ENCODE measurements at regions not wholly inside any gene's neighbourhood (a gene's known extent, or its start where the extent isn't known, plus 50 kb on each side); places are given as distances from the start of the nearest gene placed in this dataset.
"Not testable (repeated sequence)": the region's sequence is repeated elsewhere in the genome, so short reads cannot be mapped to it uniquely, and the experiment has no call there.

- Histone ChIP-seq H3K4me1 (no peaks in the 10 kb centered on the region), H3K36me3 (no peaks in the 10 kb centered on the region), H3K27me3 (no peaks in the 10 kb centered on the region), H3K9me3 (no peaks in the 10 kb centered on the region), H3K4me3 (no peak overlapping the region), H3K27ac (no peak overlapping the region)
- DNase-seq (no peak), ATAC-seq (no peak)
- WGBS (ENCODE audit: insufficient coverage, low coverage, low lambda C conversion rate, missing lambda C conversion rate): 52% methylated on average over 3 of the region's 3 CpGs
- intact Hi-C loops (cut with DNase I): no loop called here
- TF ChIP-seq POLR2A (IDR thresholded peaks at IDR 0.05) (no peak), CTCF (IDR thresholded peaks at IDR 0.05) (no peak)
Measured at GRCh38 chr5:152466085-152466745, 61.1 kb upstream of the NMUR2 start.

GRCh38 chr5:152470167-152470566, 65.1 kb upstream of the NMUR2 start:
- no peaks in the 10 kb centered on the region for H3K9me3 ChIP-seq
- no peak overlapping the region for H3K27ac ChIP-seq
- H3K36me3 ChIP-seq: no peaks in the 10 kb centered on the region
- no peaks in the 10 kb centered on the region for H3K27me3 ChIP-seq
- TF ChIP-seq POLR2A (IDR thresholded peaks at IDR 0.05) (no peak), CTCF (IDR thresholded peaks at IDR 0.05) (no peak)
- no peak overlapping the region for H3K4me3 ChIP-seq
- ATAC-seq (no peak), DNase-seq (no peak)
- intact Hi-C loops (cut with DNase I): no loop called here
- no peaks in the 10 kb centered on the region for H3K4me1 ChIP-seq
- 26% methylated on average over 3 of the region's 3 CpGs for WGBS (ENCODE audit: insufficient coverage, low coverage, low lambda C conversion rate, missing lambda C conversion rate)

- no peaks in the 10 kb centered on the region for H3K9me3 ChIP-seq
- DNase-seq: no peak
- no peaks in the 10 kb centered on the region for H3K4me1 ChIP-seq
- H3K27me3 ChIP-seq: no peaks in the 10 kb centered on the region
- H3K4me3 ChIP-seq: no peak overlapping the region
- H3K27ac ChIP-seq: no peak overlapping the region
- no peak for ATAC-seq
- H3K36me3 ChIP-seq: no peaks in the 10 kb centered on the region
- no peak for TF ChIP-seq POLR2A (IDR thresholded peaks at IDR 0.05)
- no peak for TF ChIP-seq CTCF (IDR thresholded peaks at IDR 0.05)
- intact Hi-C loops (cut with DNase I): no loop called here
Measured at GRCh38 chr5:152472083-152472482, 67.0 kb upstream of the NMUR2 start.

GRCh38 chr5:152474961-152475360, 69.9 kb upstream of the NMUR2 start:
- TF ChIP-seq CTCF (IDR thresholded peaks at IDR 0.05) (no peak), POLR2A (IDR thresholded peaks at IDR 0.05) (no peak)
- 28% methylated on average over 1 of the region's 1 CpG for WGBS (ENCODE audit: insufficient coverage, low coverage, low lambda C conversion rate, missing lambda C conversion rate)
- Histone ChIP-seq H3K36me3 (no peaks in the 10 kb centered on the region), H3K9me3 (no peaks in the 10 kb centered on the region), H3K27ac (no peak overlapping the region), H3K4me1 (no peaks in the 10 kb centered on the region), H3K27me3 (no peaks in the 10 kb centered on the region), H3K4me3 (no peak overlapping the region)
- ATAC-seq (no peak), DNase-seq (no peak)
- intact Hi-C loops (cut with DNase I): no loop called here

GRCh38 chr5:152477536-152477935, 72.5 kb upstream of the NMUR2 start:
- TF ChIP-seq POLR2A (IDR thresholded peaks at IDR 0.05) (no peak), CTCF (IDR thresholded peaks at IDR 0.05) (no peak)
- no peak overlapping the region for H3K27ac ChIP-seq
- H3K4me3 ChIP-seq: no peak overlapping the region
- 41% methylated on average over 2 of the region's 2 CpGs for WGBS (ENCODE audit: insufficient coverage, low coverage, low lambda C conversion rate, missing lambda C conversion rate)
- no peaks in the 10 kb centered on the region for H3K4me1 ChIP-seq
- ATAC-seq (no peak), DNase-seq (no peak)
- no peaks in the 10 kb centered on the region for H3K36me3 ChIP-seq
- intact Hi-C loops (cut with DNase I): no loop called here
- no peaks in the 10 kb centered on the region for H3K9me3 ChIP-seq
- H3K27me3 ChIP-seq: no peaks in the 10 kb centered on the region

- no CpG with 5 or more reads among the region's 35 CpGs for WGBS (ENCODE audit: insufficient coverage, low coverage, low lambda C conversion rate, missing lambda C conversion rate)
- H3K4me1 ChIP-seq; H3K27ac ChIP-seq; DNase-seq; intact Hi-C loops (cut with DNase I); H3K4me3 ChIP-seq; H3K36me3 ChIP-seq; ATAC-seq; H3K27me3 ChIP-seq; H3K9me3 ChIP-seq: not testable (repeated sequence)
Measured at GRCh38 chr5:152479866-152480265, 74.8 kb upstream of the NMUR2 start.

- H3K27ac ChIP-seq; H3K4me3 ChIP-seq; ATAC-seq; H3K27me3 ChIP-seq; H3K4me1 ChIP-seq; intact Hi-C loops (cut with DNase I); H3K9me3 ChIP-seq; DNase-seq; H3K36me3 ChIP-seq: not testable (repeated sequence)
- 67% methylated on average over 5 of the region's 12 CpGs for WGBS (ENCODE audit: insufficient coverage, low coverage, low lambda C conversion rate, missing lambda C conversion rate)
Measured at GRCh38 chr5:152480677-152481076, 75.6 kb upstream of the NMUR2 start.

Data from right lobe of liver (tissue), 6 donors.